ENCODE measurements at regions not wholly inside any gene's neighbourhood (a gene's known extent, or its start where the extent isn't known, plus 50 kb on each side); places are given as distances from the start of the nearest gene placed in this dataset.

GRCh38 chr6:168817558-168818159 is 376.7 kb downstream of the SMOC2 start:
- no peak for DNase-seq

- DNase-seq, result no peak
Measured at GRCh38 chr6:168815229-168815628, 374.2 kb downstream of the SMOC2 start.

- DNase-seq, result no peak
Measured at GRCh38 chr6:168808232-168808631, 367.2 kb downstream of the SMOC2 start.

GRCh38 chr6:168804331-168804730 is 363.3 kb downstream of the SMOC2 start:
- no peak for DNase-seq

- no peak for DNase-seq
Measured at GRCh38 chr6:168803874-168804273, 362.9 kb downstream of the SMOC2 start.

- DNase-seq, result no peak
Measured at GRCh38 chr6:168799067-168799466, 358.1 kb downstream of the SMOC2 start.

GRCh38 chr6:168796106-168796505 is 355.1 kb downstream of the SMOC2 start:
- no peak for DNase-seq

GRCh38 chr6:168795611-168796010 is 354.6 kb downstream of the SMOC2 start:
- DNase-seq, result peak in 1 of 4 experiments; percentile 1

- DNase-seq, result no peak
Measured at GRCh38 chr6:168794491-168794890, 353.5 kb downstream of the SMOC2 start.

- DNase-seq, result no peak
Measured at GRCh38 chr6:168793649-168794048, 352.7 kb downstream of the SMOC2 start.

GRCh38 chr6:168791917-168792316 is 350.9 kb downstream of the SMOC2 start:
- no peak for DNase-seq

- no peak for DNase-seq
Measured at GRCh38 chr6:168789699-168790098, 348.7 kb downstream of the SMOC2 start.

GRCh38 chr6:168785720-168786511 is 344.9 kb downstream of the SMOC2 start:
- no peak for DNase-seq

- no peak for DNase-seq
Measured at GRCh38 chr6:168784426-168784825, 343.4 kb downstream of the SMOC2 start.

- no peak for DNase-seq
Measured at GRCh38 chr6:168783720-168784119, 342.7 kb downstream of the SMOC2 start.

GRCh38 chr6:168782187-168782751 is 341.3 kb downstream of the SMOC2 start:
- no peak for DNase-seq

- DNase-seq, result no peak
Measured at GRCh38 chr6:168778201-168778600, 337.2 kb downstream of the SMOC2 start.

- DNase-seq, result no peak
Measured at GRCh38 chr6:168774381-168774780, 333.4 kb downstream of the SMOC2 start.

- DNase-seq, result no peak
Measured at GRCh38 chr6:168773788-168774187, 332.8 kb downstream of the SMOC2 start.

GRCh38 chr6:168765752-168766151 is 324.8 kb downstream of the SMOC2 start:
- DNase-seq, result no peak

GRCh38 chr6:168756009-168756634 is 315.1 kb downstream of the SMOC2 start:
- DNase-seq, result no peak

- no peak for DNase-seq
Measured at GRCh38 chr6:168746643-168747042, 305.7 kb downstream of the SMOC2 start.

GRCh38 chr6:168746013-168746412 is 305.0 kb downstream of the SMOC2 start:
- no peak for DNase-seq

- no peak for DNase-seq
Measured at GRCh38 chr6:168744861-168745260, 303.9 kb downstream of the SMOC2 start.
